Tibial nerve (tissue), 4 donors: ENCODE measurements at regions not wholly inside any gene's neighbourhood (a gene's known extent, or its start where the extent isn't known, plus 50 kb on each side); places are given as distances from the start of the nearest gene placed in this dataset.

Experiments
- EP300 ChIP-seq, 2 donors: sonication (generic); formaldehyde crosslinking; IDR thresholded peaks; one replicate each; pipeline ENCODE4 v1.6.1; 2017; ENCODE audit warnings: antibody characterized with exemption in 2 of 2, mild to moderate bottlenecking in 1 of 2
- POLR2A ChIP-seq, 2 donors: fragments of 450-650 bp; IDR thresholded peaks; one replicate each; pipeline ENCODE4 v1.6.1; 2017; ENCODE audit warnings: antibody characterized with exemption in 2 of 2, mild to moderate bottlenecking in 2 of 2, moderate library complexity in 2 of 2
- TF ChIP-seq, protein P1 (sequence below), 5 experiments: fragments of 200-600 bp in 3 of 5; fragments of 450-650 bp in 2 of 5; sonication (generic) in 3 of 5; IDR thresholded peaks; one replicate each; pipeline ENCODE4 v1.5.1; 2016 to 2019; ENCODE audit warnings: antibody characterized with exemption in 5 of 5, mild to moderate bottlenecking in 3 of 5, moderate library complexity in 2 of 5

DNA sequence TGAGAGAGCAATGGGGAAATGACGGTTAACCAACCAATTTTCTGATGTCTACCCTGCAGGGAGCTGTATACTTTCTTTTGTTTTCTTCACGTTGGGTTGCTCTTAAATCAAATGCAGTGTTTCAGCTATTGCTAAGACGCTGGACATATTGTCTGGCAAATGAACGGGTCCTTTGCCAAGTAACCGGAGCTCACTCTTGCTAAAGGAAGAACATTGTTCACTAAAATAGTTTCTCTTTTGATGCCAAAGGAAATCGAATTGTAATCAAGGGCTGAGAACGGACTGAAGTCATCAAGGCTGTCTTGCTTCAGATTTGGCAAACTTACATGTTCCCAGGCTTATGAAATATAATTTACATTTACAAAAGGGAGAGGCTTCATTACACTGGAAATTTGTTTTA lies 142.3 kb upstream of the ARGLU1 start:
- peak in 1 of 2 donors; percentile 37 for TF ChIP-seq EP300 (IDR thresholded peaks at IDR 0.05)
- TF ChIP-seq, protein P1, sequence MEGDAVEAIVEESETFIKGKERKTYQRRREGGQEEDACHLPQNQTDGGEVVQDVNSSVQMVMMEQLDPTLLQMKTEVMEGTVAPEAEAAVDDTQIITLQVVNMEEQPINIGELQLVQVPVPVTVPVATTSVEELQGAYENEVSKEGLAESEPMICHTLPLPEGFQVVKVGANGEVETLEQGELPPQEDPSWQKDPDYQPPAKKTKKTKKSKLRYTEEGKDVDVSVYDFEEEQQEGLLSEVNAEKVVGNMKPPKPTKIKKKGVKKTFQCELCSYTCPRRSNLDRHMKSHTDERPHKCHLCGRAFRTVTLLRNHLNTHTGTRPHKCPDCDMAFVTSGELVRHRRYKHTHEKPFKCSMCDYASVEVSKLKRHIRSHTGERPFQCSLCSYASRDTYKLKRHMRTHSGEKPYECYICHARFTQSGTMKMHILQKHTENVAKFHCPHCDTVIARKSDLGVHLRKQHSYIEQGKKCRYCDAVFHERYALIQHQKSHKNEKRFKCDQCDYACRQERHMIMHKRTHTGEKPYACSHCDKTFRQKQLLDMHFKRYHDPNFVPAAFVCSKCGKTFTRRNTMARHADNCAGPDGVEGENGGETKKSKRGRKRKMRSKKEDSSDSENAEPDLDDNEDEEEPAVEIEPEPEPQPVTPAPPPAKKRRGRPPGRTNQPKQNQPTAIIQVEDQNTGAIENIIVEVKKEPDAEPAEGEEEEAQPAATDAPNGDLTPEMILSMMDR (IDR thresholded peaks at IDR 0.05): no peak
- no peak for TF ChIP-seq POLR2A (IDR thresholded peaks at IDR 0.05)
